Activated CD8-positive, alpha-beta memory T cell treated with anti-CD3 and anti-CD28 coated beads for 1 hour (primary cell): ENCODE measurements at regions not wholly inside any gene's neighbourhood (a gene's known extent, or its start where the extent isn't known, plus 50 kb on each side); places are given as distances from the start of the nearest gene placed in this dataset.

Experiments used
- DNase-seq, 2 donors: peaks; one replicate each; pipeline ENCODE4 v3.0.0-alpha.2; 2020; ENCODE audit warnings: low read depth in 1 of 2; ENCODE audit errors: extremely low read depth in 1 of 2

- peak; percentile 31 to 53 for DNase-seq
These were observed 50.0 kb upstream of the SLC19A1 start for GRCh38 chr21:45592208-45592619.

GRCh38 chr21:45592626-45593134 is 50.4 kb upstream of the SLC19A1 start:
- no peak for DNase-seq

- no peak for DNase-seq
These were observed 50.1 kb upstream of the PCBP3 start for GRCh38 chr21:45593162-45594022.
